ENCODE measurements at regions not wholly inside any gene's neighbourhood (a gene's known extent, or its start where the extent isn't known, plus 50 kb on each side); places are given as distances from the start of the nearest gene placed in this dataset.

GRCh38 chrX:120773801-120774200 is 101.9 kb downstream of the CT47B1 start:
- no peak for TF ChIP-seq CTCF (IDR thresholded peaks at IDR 0.05)
- no peak for TF ChIP-seq POLR2A (IDR thresholded peaks at IDR 0.05)
- TF ChIP-seq EP300 (IDR thresholded peaks at IDR 0.05), result no peak
